ENCODE measurements at regions not wholly inside any gene's neighbourhood (a gene's known extent, or its start where the extent isn't known, plus 50 kb on each side); places are given as distances from the start of the nearest gene placed in this dataset.

DNA sequence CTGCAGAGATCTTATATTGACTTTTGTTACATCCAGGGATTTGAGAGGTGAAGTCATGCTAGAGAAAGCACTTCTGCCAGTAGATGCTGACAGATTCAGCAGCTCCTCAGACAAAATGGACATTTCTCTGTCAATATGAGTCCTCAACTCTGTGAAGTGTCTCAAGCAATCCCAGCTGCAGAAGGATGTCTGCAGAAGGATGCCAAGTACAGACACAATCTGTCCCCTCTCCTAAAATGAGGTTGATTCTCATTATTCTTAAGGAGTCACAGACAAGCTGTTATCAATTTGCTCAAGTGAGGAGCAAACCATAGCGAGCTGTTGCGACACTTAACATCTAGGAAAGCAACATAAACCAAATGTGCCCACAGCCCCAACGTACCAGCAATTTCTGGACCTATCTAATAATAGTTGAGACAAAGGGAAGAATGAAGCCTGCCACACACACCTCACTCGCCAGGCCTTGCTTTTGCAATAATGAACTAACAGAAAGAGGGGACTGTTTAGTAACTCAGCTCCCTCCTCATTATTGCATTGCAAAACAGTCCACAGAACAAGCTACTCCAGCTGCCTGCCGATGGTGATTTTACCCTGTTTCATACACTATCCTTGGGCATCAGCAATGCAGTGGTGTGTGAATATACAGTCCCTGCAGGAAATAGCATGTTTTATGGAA is 364.2 kb upstream of the PDE4D start:
- Histone ChIP-seq H2BK5ac (ENCODE audit: low read depth, low read length, poor library complexity, severe bottlenecking) (no peak overlapping the region), H2AFZ (replicated peaks; ENCODE audit: low read length, poor library complexity) (no peak overlapping the region), H4K8ac (ENCODE audit: low read depth in 2 of 2, low read length in 2 of 2) (no peak overlapping the region), H3K27ac (ENCODE audit: insufficient read depth, low read length) (no peak overlapping the region), H3K18ac (ENCODE audit: low read depth, low read length) (no peak overlapping the region), H2AK9ac (replicated peaks; ENCODE audit: low read depth, low read length, poor library complexity) (no peak overlapping the region), H3K56ac (ENCODE audit: extremely low read depth, insufficient read depth, low read length) (no peak overlapping the region), H2BK120ac (ENCODE audit: low read depth, low read length) (no peak overlapping the region), H3K9me3 (ENCODE audit: control insufficient read depth, insufficient read depth, low read length) (no peaks in the 10 kb centered on the region), H3K23ac (ENCODE audit: low read depth, low read length) (no peak overlapping the region), H2BK20ac (ENCODE audit: low read depth, low read length) (no peak overlapping the region), H2AK5ac (ENCODE audit: low read depth, low read length) (no peak overlapping the region), H3K4me2 (ENCODE audit: low read depth, low read length) (no peak overlapping the region), H2BK15ac (ENCODE audit: low read depth, low read length) (no peak overlapping the region), H3K9ac (ENCODE audit: low read depth, low read length) (no peak overlapping the region), H4K5ac (ENCODE audit: low read depth, low read length) (no peak overlapping the region), H3K36me3 (ENCODE audit: control insufficient read depth, insufficient read depth, low read length) (no peaks in the 10 kb centered on the region), H3K4me3 (ENCODE audit: insufficient read depth, low read depth, low read length) (no peak overlapping the region), H3K27me3 (ENCODE audit: control insufficient read depth, insufficient read depth, low read length) (no peaks in the 10 kb centered on the region), H4K20me1 (ENCODE audit: insufficient read depth, low read length) (no peaks in the 10 kb centered on the region), H3K79me1 (ENCODE audit: low read depth in 1 of 2, low read length in 2 of 2) (no peaks in the 10 kb centered on the region), H3K4ac (ENCODE audit: low read depth, low read length) (no peak overlapping the region), H3K9me1 (ENCODE audit: insufficient read depth, low read length) (no peaks in the 10 kb centered on the region), H4K91ac (ENCODE audit: insufficient read depth, low read depth, low read length) (no peak overlapping the region), H3K4me1 (ENCODE audit: control insufficient read depth, insufficient read depth, low read length) (no peaks in the 10 kb centered on the region), H3K14ac (replicated peaks; ENCODE audit: low read depth, low read length) (no peak overlapping the region)
- no CpG with 5 or more reads among the region's 5 CpGs for WGBS, 2 experiments (ENCODE audit: extremely low coverage in 2 of 2, insufficient read length in 1 of 2)
- in situ Hi-C loops (cut with MboI; ENCODE audit: low sequenced_read_pairs), result no loop called here
- no peak for ATAC-seq (ENCODE audit: low read depth)
- no peak for DNase-seq
- intact Hi-C loops (cut with micrococcal nuclease), result no loop called here
- CTCF ChIA-PET, result no interaction called here
- dilution Hi-C loops (cut with HindIII; ENCODE audit: low sequenced_read_pairs, unreplicated experiment), result no loop called here
- POLR2A ChIA-PET (ENCODE audit: unreplicated experiment), result no interaction called here
- TF ChIP-seq FOS (IDR thresholded peaks at IDR 0.05; ENCODE audit: low read depth, low read length) (no peak), ELK1 (IDR thresholded peaks at IDR 0.05; ENCODE audit: borderline replicate concordance, low read depth, low read length) (no peak), NFE2L2 (IDR thresholded peaks at IDR 0.05; ENCODE audit: low read depth, low read length) (no peak), POLR2A (IDR thresholded peaks at IDR 0.05; ENCODE audit: low read depth, low read length) (no peak), BHLHE40 (IDR thresholded peaks at IDR 0.05; ENCODE audit: low read depth, low read length) (no peak), CHD1 (IDR thresholded peaks at IDR 0.05; ENCODE audit: low read depth, low read length) (no peak), RFX5 (IDR thresholded peaks at IDR 0.05; ENCODE audit: low read depth, low read length) (no peak), CEBPB (IDR thresholded peaks at IDR 0.05; ENCODE audit: low read depth, low read length) (no peak), MXI1 (IDR thresholded peaks at IDR 0.05; ENCODE audit: borderline replicate concordance, low read depth, low read length) (no peak)
- TF ChIP-seq, protein P1, sequence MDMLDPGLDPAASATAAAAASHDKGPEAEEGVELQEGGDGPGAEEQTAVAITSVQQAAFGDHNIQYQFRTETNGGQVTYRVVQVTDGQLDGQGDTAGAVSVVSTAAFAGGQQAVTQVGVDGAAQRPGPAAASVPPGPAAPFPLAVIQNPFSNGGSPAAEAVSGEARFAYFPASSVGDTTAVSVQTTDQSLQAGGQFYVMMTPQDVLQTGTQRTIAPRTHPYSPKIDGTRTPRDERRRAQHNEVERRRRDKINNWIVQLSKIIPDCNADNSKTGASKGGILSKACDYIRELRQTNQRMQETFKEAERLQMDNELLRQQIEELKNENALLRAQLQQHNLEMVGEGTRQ (IDR thresholded peaks at IDR 0.05; ENCODE audit: low read depth, low read length), result no peak
- TF ChIP-seq, protein P2, sequence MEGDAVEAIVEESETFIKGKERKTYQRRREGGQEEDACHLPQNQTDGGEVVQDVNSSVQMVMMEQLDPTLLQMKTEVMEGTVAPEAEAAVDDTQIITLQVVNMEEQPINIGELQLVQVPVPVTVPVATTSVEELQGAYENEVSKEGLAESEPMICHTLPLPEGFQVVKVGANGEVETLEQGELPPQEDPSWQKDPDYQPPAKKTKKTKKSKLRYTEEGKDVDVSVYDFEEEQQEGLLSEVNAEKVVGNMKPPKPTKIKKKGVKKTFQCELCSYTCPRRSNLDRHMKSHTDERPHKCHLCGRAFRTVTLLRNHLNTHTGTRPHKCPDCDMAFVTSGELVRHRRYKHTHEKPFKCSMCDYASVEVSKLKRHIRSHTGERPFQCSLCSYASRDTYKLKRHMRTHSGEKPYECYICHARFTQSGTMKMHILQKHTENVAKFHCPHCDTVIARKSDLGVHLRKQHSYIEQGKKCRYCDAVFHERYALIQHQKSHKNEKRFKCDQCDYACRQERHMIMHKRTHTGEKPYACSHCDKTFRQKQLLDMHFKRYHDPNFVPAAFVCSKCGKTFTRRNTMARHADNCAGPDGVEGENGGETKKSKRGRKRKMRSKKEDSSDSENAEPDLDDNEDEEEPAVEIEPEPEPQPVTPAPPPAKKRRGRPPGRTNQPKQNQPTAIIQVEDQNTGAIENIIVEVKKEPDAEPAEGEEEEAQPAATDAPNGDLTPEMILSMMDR (conservative IDR thresholded peaks at IDR 0.05; ENCODE audit: low read depth, low read length), result no peak
- no TSS peak for BruUV-seq (replicated peaks)
